Bone marrow (tissue), 2 donors: ENCODE measurements at regions not wholly inside any gene's neighbourhood (a gene's known extent, or its start where the extent isn't known, plus 50 kb on each side); places are given as distances from the start of the nearest gene placed in this dataset.

Experiments
- DNase-seq, 2 donors: peaks; one replicate each; lab custom pipeline; 2025; lab: John Stamatoyannopoulos, UW

DNA sequence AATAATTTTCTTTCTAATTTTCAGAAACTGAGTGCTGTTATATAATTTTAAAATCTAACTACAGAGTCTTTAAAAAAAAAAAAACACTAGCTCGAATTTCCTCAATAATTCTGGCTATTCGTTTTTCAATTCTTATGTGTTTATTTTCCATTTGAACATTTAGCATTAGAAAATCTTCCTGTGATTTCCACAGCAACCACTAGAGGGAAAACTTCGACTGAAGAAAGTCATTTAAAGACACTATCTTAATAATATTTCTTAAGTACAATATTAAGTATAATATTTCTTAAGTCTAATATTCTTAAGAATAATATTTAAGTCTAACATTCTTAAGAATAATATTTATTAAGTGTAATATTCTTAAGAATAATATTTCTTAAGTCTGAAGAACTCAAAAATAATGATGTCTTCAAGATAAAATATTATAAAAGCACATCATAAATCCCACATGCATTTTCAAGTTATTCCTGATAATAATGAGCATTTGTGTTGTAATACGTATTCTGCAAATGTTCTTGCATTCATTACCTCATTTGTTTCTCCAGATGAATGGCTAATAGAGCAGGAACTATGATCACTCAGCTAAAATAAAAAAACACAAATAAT is 118.4 kb upstream of the WDR17 start:
- DNase-seq, result no peak

DNA sequence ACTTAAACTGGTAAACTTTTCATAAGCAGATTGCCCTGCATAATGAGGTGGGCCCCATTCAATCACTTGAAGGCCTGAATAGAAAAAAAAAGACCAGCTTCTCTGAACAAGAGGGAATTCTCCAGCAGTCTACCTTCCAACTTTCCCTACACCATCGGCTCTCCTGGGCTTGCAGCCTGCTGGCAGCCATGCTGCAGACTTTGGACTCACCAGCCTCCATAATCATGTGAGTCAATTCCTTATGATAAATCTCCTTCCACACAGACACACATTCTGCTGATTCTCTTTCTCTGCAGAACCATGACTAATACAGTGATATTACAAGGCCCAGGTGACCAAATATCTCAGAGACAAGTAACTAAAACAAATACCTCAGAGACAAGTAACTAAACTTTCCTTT is 113.8 kb upstream of the WDR17 start:
- no peak for DNase-seq

DNA sequence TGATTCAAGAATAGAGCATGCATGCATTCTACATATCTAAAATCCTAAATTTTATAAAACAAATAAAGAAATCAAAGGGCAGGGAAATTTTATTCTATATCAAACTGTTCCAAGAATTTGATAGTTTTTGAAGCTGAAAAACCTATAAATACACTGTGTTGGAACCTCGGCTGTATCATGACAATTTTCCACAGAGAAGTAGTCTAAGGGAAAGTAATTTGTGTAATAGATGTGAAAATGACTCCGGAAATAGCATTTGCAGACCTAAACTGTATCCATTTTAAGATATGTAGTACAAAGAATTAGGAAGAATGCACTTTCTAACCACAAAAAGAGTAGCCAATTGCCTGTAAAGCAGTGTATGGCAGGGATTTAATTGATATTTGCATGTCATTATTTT is 112.5 kb upstream of the WDR17 start:
- no peak for DNase-seq

DNA sequence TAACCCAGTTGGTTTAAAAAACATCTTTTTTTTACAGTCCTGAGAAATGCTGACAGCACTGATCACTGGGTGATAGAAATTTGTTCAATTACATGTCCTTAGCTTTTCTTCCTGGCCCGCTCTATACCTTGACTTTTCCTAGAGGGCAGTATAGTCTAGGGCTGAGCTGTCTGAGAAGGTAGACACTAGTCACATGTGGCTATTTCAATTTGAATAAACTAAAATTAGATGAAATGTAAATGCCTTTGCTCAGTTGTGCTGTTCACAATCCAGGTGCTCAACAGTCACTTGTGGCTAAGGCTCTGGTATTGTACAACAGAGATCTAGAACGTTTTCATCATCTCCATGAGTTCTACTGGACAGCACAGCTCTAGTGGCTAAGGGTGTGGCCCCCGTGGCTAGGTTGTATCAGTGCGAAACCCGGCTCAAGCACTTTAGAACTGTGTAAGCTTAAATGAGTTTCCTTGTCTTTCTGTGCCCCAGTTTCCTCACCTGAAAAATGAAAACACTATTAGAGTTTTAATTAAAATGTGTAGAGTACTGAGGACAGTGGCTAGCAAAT is 111.6 kb upstream of the WDR17 start:
- DNase-seq, result no peak

DNA sequence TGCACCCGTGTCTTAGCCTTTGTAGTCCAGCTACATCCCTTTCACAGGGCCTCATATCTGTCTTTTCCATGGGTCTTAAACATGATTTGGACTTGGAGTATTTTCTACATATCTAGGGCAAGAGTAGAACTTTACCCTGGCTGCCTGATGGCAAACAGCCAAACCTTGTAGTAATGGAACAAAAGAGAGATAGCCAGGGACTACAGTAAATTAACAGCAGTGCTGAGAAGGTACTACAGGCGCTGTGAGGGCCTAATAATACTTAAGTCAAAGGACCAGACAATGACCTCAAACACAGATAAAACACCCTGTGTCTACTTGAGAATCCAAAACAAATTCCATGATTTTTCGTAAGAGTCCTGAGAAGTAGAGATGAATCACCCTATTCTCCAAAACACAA is 111.0 kb upstream of the WDR17 start:
- no peak for DNase-seq

DNA sequence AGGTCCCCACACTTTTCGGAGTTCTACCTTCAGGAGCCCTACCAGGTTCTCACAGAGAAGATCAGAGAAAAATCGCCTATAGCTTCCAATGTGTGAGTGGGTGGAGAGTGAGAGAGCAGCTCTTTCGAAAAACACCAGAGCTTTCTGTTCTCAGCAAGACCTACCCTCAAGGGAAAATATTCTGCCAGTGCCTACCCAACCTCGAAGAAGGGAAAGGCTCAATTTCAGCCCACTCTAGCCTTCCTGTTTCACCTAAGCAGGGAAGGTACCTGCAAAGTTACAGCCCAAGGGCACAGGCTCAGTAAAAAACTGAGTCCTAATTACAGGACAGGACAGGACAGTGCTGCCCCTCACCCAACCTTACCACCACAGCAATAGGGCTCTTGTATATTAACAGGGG is 104.0 kb upstream of the WDR17 start:
- DNase-seq, result no peak

DNA sequence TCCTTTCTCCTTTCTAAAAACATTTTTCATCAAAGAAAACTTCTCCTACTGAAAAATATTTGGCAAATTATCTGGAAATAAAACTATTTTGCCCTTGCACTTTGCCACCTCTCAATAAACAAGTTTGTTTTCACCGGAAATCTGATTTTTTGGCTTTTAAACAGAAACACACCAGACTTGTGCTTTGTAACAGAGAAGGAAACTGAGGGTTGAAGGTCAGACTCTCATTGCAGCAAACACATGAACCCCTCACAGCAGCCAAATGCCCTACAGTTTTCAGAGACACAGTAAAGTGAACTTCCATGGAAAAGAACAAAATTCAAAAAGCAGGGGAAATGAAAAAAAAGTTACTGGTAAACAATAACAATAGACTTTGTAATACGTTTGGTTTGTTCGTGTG is 95.6 kb upstream of the WDR17 start:
- no peak for DNase-seq

DNA sequence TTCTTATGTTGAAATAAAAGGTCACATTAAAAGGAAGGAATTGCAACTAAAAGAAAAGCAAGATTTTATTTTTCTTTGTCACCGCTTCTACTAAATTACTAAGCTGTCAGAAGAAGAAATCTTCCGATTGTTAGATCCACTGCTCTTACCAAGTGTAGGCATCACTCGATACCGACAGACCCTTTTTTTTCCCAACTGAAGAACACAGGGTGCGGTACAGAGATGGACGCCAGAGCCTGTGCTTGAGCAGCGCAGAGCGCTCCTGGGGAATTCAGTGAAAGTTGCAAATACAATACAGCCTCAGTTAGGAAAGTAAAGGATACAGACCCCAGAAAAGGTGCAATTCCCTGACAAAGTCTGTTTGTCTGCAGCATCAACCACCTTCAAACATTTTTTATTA is 94.9 kb upstream of the WDR17 start:
- no peak for DNase-seq

DNA sequence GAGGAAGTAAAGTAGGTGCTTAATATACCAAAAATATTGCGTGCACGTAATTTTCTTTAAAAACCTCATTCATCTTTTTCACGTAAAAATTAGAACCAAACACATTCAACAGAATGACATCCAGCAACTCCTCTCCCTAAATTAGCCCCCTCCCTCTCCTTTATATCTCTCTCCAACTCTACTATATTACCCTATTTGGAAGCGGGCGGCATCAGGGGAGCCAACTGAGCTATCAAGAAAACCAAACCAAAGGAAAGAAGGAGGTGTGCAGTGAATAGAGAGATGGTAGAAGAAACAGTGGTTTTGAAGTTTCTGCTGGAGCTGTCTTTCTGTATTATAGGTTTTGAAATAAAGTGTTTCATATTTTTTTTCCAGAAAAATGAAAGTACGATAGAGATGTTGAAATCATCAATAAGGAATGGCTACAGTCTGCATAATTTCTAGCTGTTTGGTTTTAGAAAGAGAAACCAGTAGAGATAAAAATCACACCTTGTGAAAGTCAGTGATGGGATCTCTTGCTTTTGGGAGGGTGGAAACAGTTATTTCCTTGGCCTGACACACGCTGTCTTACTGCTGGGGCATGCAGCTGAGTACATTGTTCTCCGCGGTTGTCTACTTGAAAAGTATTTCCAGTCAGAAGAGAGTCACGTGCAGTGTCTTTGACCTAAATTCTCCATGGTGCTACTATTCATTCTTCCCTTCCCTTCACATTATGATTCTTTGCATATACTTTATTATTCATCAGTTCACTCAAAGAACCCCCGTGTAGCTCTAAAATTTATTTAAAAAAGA is 94.1 kb upstream of the WDR17 start:
- no peak for DNase-seq

DNA sequence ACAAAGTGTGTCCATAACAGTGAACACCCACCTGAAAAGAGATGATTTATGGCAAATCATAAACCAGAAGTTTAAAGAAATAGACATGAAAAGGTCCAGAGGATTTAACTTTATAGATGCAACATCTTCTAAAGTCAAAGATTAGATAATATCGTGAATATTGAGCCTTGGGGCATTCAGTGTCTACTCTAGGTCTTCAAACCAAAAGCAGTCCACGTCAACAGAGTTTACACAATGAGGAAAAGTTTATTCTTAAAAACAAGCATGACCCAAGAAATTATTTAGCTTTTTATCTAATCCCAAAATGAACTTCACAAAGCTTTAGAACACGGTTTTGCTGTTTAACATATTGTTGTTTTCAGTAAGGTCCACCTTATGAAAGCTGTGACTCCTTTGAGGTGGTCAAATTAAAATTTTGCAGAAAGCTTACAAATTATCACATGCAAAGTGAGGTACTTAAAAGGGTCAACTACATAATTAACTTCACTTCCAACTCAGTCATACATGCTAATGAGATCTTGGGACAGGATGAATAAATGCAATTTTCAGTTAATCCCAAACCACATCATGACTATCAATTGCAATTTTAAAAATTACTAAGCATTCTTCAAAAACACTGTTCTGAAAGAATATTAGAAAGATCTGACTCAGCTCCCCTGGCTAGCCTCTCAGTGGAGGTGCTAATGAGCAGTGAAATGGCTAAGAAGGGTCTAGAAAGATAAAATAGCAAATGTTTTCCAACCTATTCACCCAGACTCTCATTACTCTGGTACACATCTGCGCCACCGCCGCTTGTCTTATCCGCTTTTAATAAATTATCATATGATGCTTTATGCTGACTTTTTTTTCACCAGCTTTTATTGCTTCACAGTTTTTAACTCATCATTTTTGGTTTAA is 92.4 kb upstream of the WDR17 start:
- DNase-seq, result no peak

DNA sequence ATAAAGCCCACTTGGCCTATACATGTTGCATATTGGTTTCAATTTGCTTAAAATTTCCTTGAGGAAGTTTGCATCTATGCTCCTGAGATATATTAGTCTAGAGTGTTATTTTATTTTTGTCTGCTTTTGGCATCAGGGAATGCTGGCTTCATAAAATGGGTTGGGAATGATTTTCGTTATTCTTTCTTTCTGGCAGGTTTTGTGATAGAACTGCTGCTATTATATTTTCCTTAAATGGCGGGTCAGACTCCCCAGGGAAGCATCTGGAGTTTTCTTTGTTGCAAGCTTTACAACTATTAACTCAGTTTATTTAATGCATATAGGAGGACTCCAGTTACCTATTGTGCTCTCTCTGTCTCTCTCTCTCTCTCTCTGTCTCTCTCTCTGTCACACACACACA is 82.0 kb upstream of the WDR17 start:
- DNase-seq, result no peak

DNA sequence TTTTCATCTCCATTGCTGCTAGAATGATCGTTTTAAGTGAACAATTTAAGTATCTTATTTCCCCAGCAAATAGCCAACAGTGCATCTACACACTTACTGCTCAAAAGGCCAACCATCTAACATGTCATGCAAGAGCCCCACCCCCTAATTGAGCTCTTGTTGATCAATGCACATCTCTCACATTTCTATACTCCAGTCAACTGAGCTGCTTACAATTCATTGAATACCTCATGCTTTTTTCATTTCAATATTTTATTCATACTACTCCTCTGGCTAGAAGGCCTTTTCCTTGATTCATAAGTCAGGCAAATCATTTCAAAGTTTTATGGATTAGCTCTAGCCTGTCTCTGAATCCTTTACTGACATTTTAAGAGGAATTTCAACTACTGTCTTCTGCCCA is 79.0 kb upstream of the WDR17 start:
- no peak for DNase-seq

DNA sequence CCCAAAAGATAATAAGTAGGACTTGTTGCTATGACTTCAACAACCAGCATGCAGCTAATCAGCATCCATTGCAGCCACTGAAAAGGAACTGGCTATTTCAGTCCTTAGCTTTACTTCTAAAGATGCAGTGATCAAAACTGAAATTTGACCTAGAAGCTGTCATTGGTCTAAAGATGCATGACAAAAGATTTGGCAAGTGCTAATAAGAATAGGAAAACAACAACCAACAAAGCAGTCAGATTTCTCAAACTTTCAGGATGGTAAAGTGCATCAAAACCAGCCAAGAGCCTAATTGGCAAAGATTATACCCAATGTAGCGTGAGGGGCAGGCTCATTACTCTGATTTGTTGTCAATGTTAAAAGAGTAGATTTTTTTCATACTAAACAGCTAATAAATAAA is 77.1 kb upstream of the WDR17 start:
- DNase-seq, result no peak

DNA sequence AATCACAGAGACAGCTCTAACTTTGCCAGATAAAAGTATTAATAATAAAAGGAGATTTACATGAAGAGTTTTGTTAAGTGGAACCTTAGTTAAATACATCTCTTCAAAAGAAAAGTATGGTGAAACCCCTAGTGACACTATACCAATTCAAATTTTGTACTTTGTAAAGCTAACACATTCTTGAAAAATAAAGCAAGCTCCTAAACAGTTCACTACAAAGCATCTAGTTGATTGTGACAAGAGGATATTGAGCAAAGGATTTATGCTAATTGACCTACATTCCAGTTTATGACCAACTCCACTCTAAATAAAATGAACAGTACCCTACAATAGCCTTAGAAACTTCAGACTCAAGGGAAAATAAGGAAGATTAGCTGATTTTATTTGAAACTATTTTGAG is 69.4 kb upstream of the WDR17 start:
- no peak for DNase-seq

DNA sequence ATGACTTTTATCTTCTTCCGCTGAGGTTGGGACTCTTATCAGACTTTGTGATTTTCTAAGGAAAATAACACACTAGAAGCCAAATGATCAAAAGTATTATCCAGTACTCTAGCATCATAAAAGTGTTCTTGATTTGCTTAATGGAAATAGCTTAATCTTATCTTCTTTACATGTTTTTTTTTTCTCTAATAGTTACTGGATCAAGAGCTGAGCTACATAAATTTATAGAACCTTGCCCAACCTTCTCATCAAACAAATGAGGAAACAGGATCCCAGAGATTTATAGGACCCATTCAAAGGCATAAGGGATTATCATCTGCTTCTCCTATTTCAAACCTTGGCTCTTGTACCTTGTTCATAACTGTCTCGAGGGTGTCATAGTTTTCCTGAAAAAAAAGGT is 68.3 kb upstream of the WDR17 start:
- DNase-seq, result no peak

DNA sequence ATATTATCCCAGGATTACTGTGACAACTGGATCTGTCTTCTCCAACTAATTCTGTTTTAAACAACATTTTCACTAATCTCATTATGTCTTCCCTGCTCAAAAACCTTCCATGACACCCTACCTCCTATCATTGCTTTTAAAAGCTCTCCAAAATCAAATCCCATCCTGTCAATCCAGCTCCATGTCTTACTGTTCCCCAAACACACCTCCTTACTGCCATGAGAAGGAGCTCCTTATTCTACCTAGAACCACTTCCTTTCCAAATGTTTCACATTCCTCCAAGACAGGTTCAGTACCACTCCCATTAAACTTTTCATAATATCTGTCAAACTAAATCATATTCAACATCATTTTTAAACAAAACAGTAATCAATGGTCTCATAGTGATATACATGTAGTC is 66.9 kb upstream of the WDR17 start:
- no peak for DNase-seq

DNA sequence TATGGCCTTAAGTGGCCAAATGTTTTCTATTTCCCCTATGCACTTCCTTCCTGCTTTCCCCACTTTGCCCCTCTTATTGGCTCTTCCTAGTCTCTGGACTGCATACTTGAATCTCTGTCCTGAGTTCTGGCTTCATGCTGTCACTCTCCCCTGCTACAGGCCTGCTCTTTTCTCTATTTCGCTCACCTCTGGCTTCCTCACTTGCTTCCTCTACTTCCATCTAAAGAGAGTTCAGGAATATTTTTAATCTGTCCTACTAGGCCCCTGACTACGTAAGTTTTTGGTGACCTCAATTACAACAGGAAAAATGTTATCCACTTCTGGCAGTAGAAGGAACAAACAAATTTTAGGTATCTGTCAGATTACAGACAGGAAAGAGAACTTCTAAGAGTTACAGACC is 65.7 kb upstream of the WDR17 start:
- no peak for DNase-seq

DNA sequence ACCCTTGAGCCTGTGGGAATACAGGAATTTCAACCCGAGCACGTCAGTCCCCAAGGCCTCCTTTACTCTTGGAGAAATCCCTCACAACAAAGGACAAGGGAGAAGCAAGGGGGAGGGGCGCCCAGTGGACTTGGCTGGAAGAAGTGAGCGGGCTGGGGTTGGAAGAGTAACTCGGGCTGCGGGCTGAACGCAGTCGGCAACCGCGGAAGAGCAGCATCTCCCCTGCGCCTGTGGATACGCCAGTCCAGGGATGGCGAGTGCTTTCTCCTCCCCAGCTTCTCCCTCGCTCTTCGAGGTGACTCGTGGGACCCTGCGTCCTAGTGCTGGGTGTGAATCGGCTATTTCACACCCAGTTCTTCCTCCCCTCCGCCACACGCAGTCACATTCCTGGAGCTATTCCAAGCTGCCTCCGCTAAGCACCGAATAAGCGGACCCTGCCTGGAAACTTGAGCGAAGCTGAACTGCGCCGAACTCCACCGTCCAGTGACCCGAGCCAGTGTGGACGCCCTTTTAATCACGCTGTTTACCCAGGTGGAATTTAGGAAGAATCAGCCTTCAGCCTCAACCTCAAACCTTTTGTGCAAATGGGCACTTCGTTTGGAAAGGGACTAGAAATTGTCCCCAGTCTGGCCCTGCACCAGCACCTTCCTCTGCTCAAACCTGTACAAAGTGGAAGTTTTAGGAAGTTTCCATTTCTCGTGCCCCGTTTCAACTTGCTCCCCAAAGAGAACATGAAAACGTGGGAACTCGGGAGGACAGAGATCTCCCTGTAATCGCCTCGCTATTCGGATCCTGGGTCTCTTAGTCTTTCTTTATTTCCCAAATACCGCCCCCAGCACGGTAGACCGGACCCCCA is 64.3 kb upstream of the WDR17 start:
- DNase-seq, result no peak

DNA sequence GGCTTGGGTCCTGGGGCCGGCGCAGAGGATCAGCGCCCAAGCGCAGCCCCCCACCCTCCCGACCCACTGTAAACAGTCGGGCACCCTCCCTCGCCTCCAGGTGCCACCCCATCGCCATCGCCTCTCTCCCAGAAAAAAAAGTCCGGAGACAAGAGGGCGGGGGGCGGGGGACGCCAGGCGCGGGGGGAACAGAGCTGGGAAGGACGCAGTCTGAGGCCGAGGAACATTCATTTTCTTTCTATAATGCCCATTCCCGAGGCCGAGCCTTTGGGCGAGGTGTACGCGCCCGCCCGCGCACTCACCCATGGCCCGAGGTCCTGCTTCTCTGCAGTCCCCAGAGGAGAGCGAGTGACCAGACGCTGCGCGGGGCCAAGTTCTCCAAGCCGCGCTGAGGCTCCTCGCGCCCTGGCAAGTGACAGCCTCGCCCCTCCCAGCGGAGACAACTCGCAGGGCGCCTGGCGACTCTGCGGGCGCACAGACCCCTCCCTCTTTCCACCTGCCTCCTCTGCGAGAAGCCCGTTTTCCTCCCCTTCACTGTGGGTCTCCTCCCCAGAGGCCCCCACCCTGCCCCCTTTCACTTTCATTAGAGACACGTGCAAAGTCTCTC is 63.5 kb upstream of the WDR17 start:
- DNase-seq, result no peak

DNA sequence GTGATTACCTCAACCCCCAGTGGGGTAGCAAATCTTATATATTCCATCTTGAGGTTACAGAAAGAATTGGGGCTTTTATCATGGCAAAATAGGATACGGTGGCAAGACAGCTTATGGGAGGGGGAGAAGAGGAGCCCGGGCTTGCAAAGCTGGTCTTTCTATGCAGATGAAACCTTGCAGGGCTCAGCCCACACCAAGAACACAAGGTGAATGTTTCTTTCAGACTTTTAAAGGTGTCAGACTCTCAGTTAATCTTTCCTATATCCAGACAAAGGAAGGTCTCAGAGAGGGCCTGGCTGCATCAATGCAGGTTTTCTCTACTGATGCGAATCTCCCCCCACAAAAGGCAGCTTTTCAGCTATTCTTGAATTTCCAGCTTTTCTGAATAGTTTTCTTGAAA is 59.9 kb upstream of the WDR17 start:
- no peak for DNase-seq

DNA sequence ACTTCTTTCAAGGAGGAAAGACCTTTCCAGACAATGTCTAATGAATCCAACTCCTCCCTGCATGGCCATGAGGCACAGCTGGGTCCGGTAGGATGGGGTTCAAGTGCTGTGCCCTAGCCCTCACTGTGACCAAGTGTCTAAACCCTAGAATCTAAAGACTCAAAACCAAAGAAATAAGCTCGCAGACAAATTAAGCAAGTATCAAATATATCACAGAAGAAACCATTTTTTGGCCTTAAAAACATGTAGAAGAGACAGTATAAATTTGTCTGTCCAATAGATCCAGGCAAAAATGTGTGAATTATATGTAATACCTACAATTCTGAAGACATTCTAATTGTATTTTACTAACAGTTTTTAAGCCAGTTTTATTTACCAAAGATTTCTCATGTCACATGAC is 56.4 kb upstream of the WDR17 start:
- no peak for DNase-seq
